ENCODE measurements at regions not wholly inside any gene's neighbourhood (a gene's known extent, or its start where the extent isn't known, plus 50 kb on each side); places are given as distances from the start of the nearest gene placed in this dataset.
"Not testable (repeated sequence)": the region's sequence is repeated elsewhere in the genome, so short reads cannot be mapped to it uniquely, and the experiment has no call there.

GRCh38 chr12:79990509-79991338 lies 55.8 kb upstream of the PPP1R12A start:
- DNase-seq, result not testable (repeated sequence)

- DNase-seq, result peak; percentile 89
Observed at GRCh38 chr12:79988368-79988767, 53.5 kb upstream of the PPP1R12A start.

DNA sequence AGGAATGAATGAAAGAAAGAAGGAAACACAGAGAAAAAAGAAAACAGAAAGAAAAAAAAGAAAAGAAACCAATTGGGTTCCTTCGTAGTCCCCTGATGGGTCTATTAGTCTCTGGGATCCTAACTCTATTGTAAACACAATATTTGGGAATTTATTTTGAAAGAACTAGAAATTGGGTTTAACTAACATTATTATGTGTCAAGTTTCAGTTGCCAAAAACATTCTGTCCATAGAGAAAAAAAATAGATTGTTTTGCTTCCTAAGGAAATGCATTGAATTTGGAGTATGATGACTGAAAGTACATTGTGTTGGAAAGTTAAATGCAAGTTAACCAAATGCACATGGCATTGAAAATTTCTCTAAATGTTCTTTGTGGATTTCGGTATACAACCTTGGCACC lies 52.8 kb upstream of the PPP1R12A start:
- no peak for DNase-seq
